ENCODE measurements at regions not wholly inside any gene's neighbourhood (a gene's known extent, or its start where the extent isn't known, plus 50 kb on each side); places are given as distances from the start of the nearest gene placed in this dataset.

GRCh38 chr16:85369741-85370528 lies 243.2 kb upstream of the GSE1 start:
- Mint-ChIP-seq H3K27me3 (ENCODE audit: unreplicated experiment) (peaks cover 9% of the 10 kb centered on the region), H3K27ac (ENCODE audit: unreplicated experiment) (no peak overlapping the region), H3K4me3 (ENCODE audit: unreplicated experiment) (no peak overlapping the region), H3K4me1 (ENCODE audit: unreplicated experiment) (peaks cover 9% of the 10 kb centered on the region), H3K36me3 (ENCODE audit: low read depth, unreplicated experiment) (peaks cover 6% of the 10 kb centered on the region), H3K9me3 (ENCODE audit: unreplicated experiment) (no peaks in the 10 kb centered on the region)
- peak; percentile 84 for TF ChIP-seq CTCF (IDR thresholded peaks at IDR 0.05; ENCODE audit: unreplicated experiment)
- DNase-seq (ENCODE audit: low spot score), result peak; percentile 84

- DNase-seq (ENCODE audit: low spot score), result no peak
- no peak for TF ChIP-seq CTCF (IDR thresholded peaks at IDR 0.05; ENCODE audit: unreplicated experiment)
- Mint-ChIP-seq H3K36me3 (ENCODE audit: low read depth, unreplicated experiment) (peaks cover 6% of the 10 kb centered on the region), H3K27ac (ENCODE audit: unreplicated experiment) (no peak overlapping the region), H3K4me1 (ENCODE audit: unreplicated experiment) (peaks cover 6% of the 10 kb centered on the region), H3K4me3 (ENCODE audit: unreplicated experiment) (no peak overlapping the region), H3K9me3 (ENCODE audit: unreplicated experiment) (no peaks in the 10 kb centered on the region), H3K27me3 (ENCODE audit: unreplicated experiment) (peaks cover 9% of the 10 kb centered on the region)
Observed at GRCh38 chr16:85370543-85370880, 242.6 kb upstream of the GSE1 start.

GRCh38 chr16:85370881-85371651 lies 242.1 kb upstream of the GSE1 start:
- TF ChIP-seq CTCF (IDR thresholded peaks at IDR 0.05; ENCODE audit: unreplicated experiment), result no peak
- no peaks in the 10 kb centered on the region for H3K9me3 Mint-ChIP-seq (ENCODE audit: unreplicated experiment)
- no peak overlapping the region for H3K27ac Mint-ChIP-seq (ENCODE audit: unreplicated experiment)
- peaks cover 6% of the 10 kb centered on the region for H3K4me1 Mint-ChIP-seq (ENCODE audit: unreplicated experiment)
- H3K27me3 Mint-ChIP-seq (ENCODE audit: unreplicated experiment), result peaks cover 9% of the 10 kb centered on the region
- no peak for DNase-seq (ENCODE audit: low spot score)
- H3K36me3 Mint-ChIP-seq (ENCODE audit: low read depth, unreplicated experiment), result peaks cover 6% of the 10 kb centered on the region
- H3K4me3 Mint-ChIP-seq (ENCODE audit: unreplicated experiment), result no peak overlapping the region

GRCh38 chr16:85371948-85372347 lies 241.2 kb upstream of the GSE1 start:
- Mint-ChIP-seq H3K27ac (ENCODE audit: unreplicated experiment) (no peak overlapping the region), H3K9me3 (ENCODE audit: unreplicated experiment) (no peaks in the 10 kb centered on the region), H3K36me3 (ENCODE audit: low read depth, unreplicated experiment) (peaks cover 6% of the 10 kb centered on the region), H3K4me1 (ENCODE audit: unreplicated experiment) (no peaks in the 10 kb centered on the region), H3K4me3 (ENCODE audit: unreplicated experiment) (no peak overlapping the region), H3K27me3 (ENCODE audit: unreplicated experiment) (peaks cover 9% of the 10 kb centered on the region)
- no peak for TF ChIP-seq CTCF (IDR thresholded peaks at IDR 0.05; ENCODE audit: unreplicated experiment)
- no peak for DNase-seq (ENCODE audit: low spot score)

All from endothelial cell (in vitro differentiated cells).